ENCODE measurements at regions not wholly inside any gene's neighbourhood (a gene's known extent, or its start where the extent isn't known, plus 50 kb on each side); places are given as distances from the start of the nearest gene placed in this dataset.

- Histone ChIP-seq H4K91ac (ENCODE audit: low read length) (no peak overlapping the region), H3K36me3 (ENCODE audit: control insufficient read depth in 1 of 2, insufficient read depth in 2 of 2, low read depth in 1 of 2, low read length in 2 of 2) (no peaks in the 10 kb centered on the region), H3K14ac (ENCODE audit: low read length in 2 of 2) (no peak overlapping the region), H3K4me2 (ENCODE audit: low read length, poor library complexity, severe bottlenecking) (no peak overlapping the region), H4K8ac (ENCODE audit: low read length) (no peak overlapping the region), H3K79me1 (replicated peaks; ENCODE audit: low read length, poor library complexity, severe bottlenecking) (no peaks in the 10 kb centered on the region), H3K27me3 (ENCODE audit: control insufficient read depth in 1 of 2, insufficient read depth in 1 of 2, low read length in 2 of 2) (peaks cover 0 to 13% of the 10 kb centered on the region in 2 experiments), H2BK15ac (ENCODE audit: low read depth, poor library complexity, severe bottlenecking) (no peak overlapping the region), H3K4me1 (ENCODE audit: control insufficient read depth, insufficient read depth, low read depth, low read length) (no peaks in the 10 kb centered on the region), H3K27ac (ENCODE audit: low read length, poor library complexity, severe bottlenecking) (no peak overlapping the region), H2AK5ac (ENCODE audit: low read length, severe bottlenecking) (no peak overlapping the region), H2AFZ (ENCODE audit: low read depth, low read length) (no peak overlapping the region), H3K9ac (ENCODE audit: low read length) (no peak overlapping the region), H3K4me3 (ENCODE audit: insufficient read depth in 1 of 2, low read depth in 1 of 2, low read length in 2 of 2) (no peak overlapping the region), H3K18ac (ENCODE audit: low read depth in 1 of 2, low read length in 2 of 2) (no peak overlapping the region), H2BK12ac (ENCODE audit: low read length in 2 of 2) (no peak overlapping the region), H2BK5ac (ENCODE audit: low read depth, low read length, poor library complexity, severe bottlenecking) (no peak overlapping the region), H3K23ac (ENCODE audit: low read length in 2 of 2) (no peak overlapping the region), H2BK120ac (ENCODE audit: low read depth, low read length) (no peak overlapping the region), H3K9me3 (ENCODE audit: control insufficient read depth, low read length) (peaks cover 3% of the 10 kb centered on the region), H3K4ac (ENCODE audit: low read depth in 1 of 2, low read length in 2 of 2) (no peak overlapping the region)
- WGBS, result 84% methylated on average over 6 of the region's 6 CpGs
- DNase-seq, result peak; percentile 13
Observed at GRCh38 chr14:71203306-71203705, 296.0 kb downstream of the PCNX1 start.

- no peak overlapping the region for H3K27ac ChIP-seq (ENCODE audit: low read length, poor library complexity, severe bottlenecking)
- peaks cover 0 to 13% of the 10 kb centered on the region in 2 experiments for H3K27me3 ChIP-seq (ENCODE audit: control insufficient read depth in 1 of 2, insufficient read depth in 1 of 2, low read length in 2 of 2)
- H3K4me3 ChIP-seq (ENCODE audit: insufficient read depth in 1 of 2, low read depth in 1 of 2, low read length in 2 of 2), result no peak overlapping the region
- no peak overlapping the region for H2BK15ac ChIP-seq (ENCODE audit: low read depth, poor library complexity, severe bottlenecking)
- no peak overlapping the region for H2AK5ac ChIP-seq (ENCODE audit: low read length, severe bottlenecking)
- 31% methylated on average over 2 of the region's 2 CpGs for WGBS
- no peak overlapping the region for H2AFZ ChIP-seq (ENCODE audit: low read depth, low read length)
- no peak overlapping the region for H2BK5ac ChIP-seq (ENCODE audit: low read depth, low read length, poor library complexity, severe bottlenecking)
- H4K91ac ChIP-seq (ENCODE audit: low read length), result no peak overlapping the region
- H3K4me2 ChIP-seq (ENCODE audit: low read length, poor library complexity, severe bottlenecking), result no peak overlapping the region
- no peak overlapping the region for H3K14ac ChIP-seq (ENCODE audit: low read length in 2 of 2)
- H2BK12ac ChIP-seq (ENCODE audit: low read length in 2 of 2), result no peak overlapping the region
- H3K4ac ChIP-seq (ENCODE audit: low read depth in 1 of 2, low read length in 2 of 2), result no peak overlapping the region
- H4K8ac ChIP-seq (ENCODE audit: low read length), result no peak overlapping the region
- no peak overlapping the region for H3K9ac ChIP-seq (ENCODE audit: low read length)
- no peak overlapping the region for H3K23ac ChIP-seq (ENCODE audit: low read length in 2 of 2)
- no peak overlapping the region for H2BK120ac ChIP-seq (ENCODE audit: low read depth, low read length)
- H3K18ac ChIP-seq (ENCODE audit: low read depth in 1 of 2, low read length in 2 of 2), result no peak overlapping the region
- H3K36me3 ChIP-seq (ENCODE audit: control insufficient read depth in 1 of 2, insufficient read depth in 2 of 2, low read depth in 1 of 2, low read length in 2 of 2), result no peaks in the 10 kb centered on the region
- no peaks in the 10 kb centered on the region for H3K4me1 ChIP-seq (ENCODE audit: control insufficient read depth, insufficient read depth, low read depth, low read length)
- H3K9me3 ChIP-seq (ENCODE audit: control insufficient read depth, low read length), result peaks cover under 1% of the 10 kb centered on the region
- no peaks in the 10 kb centered on the region for H3K79me1 ChIP-seq (replicated peaks; ENCODE audit: low read length, poor library complexity, severe bottlenecking)
- DNase-seq, result no peak
Observed at GRCh38 chr14:71204231-71204630, 297.0 kb downstream of the PCNX1 start.

GRCh38 chr14:71204768-71205167 is 297.5 kb downstream of the PCNX1 start:
- no peak overlapping the region for H3K4me3 ChIP-seq (ENCODE audit: insufficient read depth in 1 of 2, low read depth in 1 of 2, low read length in 2 of 2)

GRCh38 chr14:71206123-71206522 is 298.9 kb downstream of the PCNX1 start:
- Histone ChIP-seq H3K23ac (ENCODE audit: low read length in 2 of 2) (no peak overlapping the region), H3K9ac (ENCODE audit: low read length) (peak overlapping the region; percentile 64), H2AK5ac (ENCODE audit: low read length, severe bottlenecking) (no peak overlapping the region), H3K14ac (ENCODE audit: low read length in 2 of 2) (no peak overlapping the region), H3K36me3 (ENCODE audit: control insufficient read depth in 1 of 2, insufficient read depth in 2 of 2, low read depth in 1 of 2, low read length in 2 of 2) (no peaks in the 10 kb centered on the region), H3K4me1 (ENCODE audit: control insufficient read depth, insufficient read depth, low read depth, low read length) (no peaks in the 10 kb centered on the region), H4K91ac (ENCODE audit: low read length) (no peak overlapping the region), H3K27me3 (ENCODE audit: control insufficient read depth in 1 of 2, insufficient read depth in 1 of 2, low read length in 2 of 2) (peaks cover 0 to 24% of the 10 kb centered on the region in 2 experiments), H3K18ac (ENCODE audit: low read depth in 1 of 2, low read length in 2 of 2) (no peak overlapping the region), H3K4me2 (ENCODE audit: low read length, poor library complexity, severe bottlenecking) (no peak overlapping the region), H2BK120ac (ENCODE audit: low read depth, low read length) (no peak overlapping the region), H2BK15ac (ENCODE audit: low read depth, poor library complexity, severe bottlenecking) (no peak overlapping the region), H4K8ac (ENCODE audit: low read length) (no peak overlapping the region), H3K79me1 (replicated peaks; ENCODE audit: low read length, poor library complexity, severe bottlenecking) (no peaks in the 10 kb centered on the region), H2BK5ac (ENCODE audit: low read depth, low read length, poor library complexity, severe bottlenecking) (no peak overlapping the region), H3K4ac (ENCODE audit: low read depth in 1 of 2, low read length in 2 of 2) (no peak overlapping the region), H2BK12ac (ENCODE audit: low read length in 2 of 2) (no peak overlapping the region), H2AFZ (ENCODE audit: low read depth, low read length) (no peak overlapping the region), H3K27ac (ENCODE audit: low read length, poor library complexity, severe bottlenecking) (no peak overlapping the region), H3K9me3 (ENCODE audit: control insufficient read depth, low read length) (no peaks in the 10 kb centered on the region), H3K4me3 (ENCODE audit: insufficient read depth in 1 of 2, low read depth in 1 of 2, low read length in 2 of 2) (no peak overlapping the region)
- WGBS, result 100% methylated on average over 1 of the region's 2 CpGs
- DNase-seq, result no peak

More at GRCh38 chr14:71204768-71205167, 297.5 kb downstream of the PCNX1 start:
- H3K36me3 ChIP-seq (ENCODE audit: control insufficient read depth in 1 of 2, insufficient read depth in 2 of 2, low read depth in 1 of 2, low read length in 2 of 2), result no peaks in the 10 kb centered on the region
- no peak overlapping the region for H2BK15ac ChIP-seq (ENCODE audit: low read depth, poor library complexity, severe bottlenecking)
- no peak overlapping the region for H2AFZ ChIP-seq (ENCODE audit: low read depth, low read length)
- H3K18ac ChIP-seq (ENCODE audit: low read depth in 1 of 2, low read length in 2 of 2), result no peak overlapping the region
- H2BK12ac ChIP-seq (ENCODE audit: low read length in 2 of 2), result no peak overlapping the region
- no peak overlapping the region for H3K4ac ChIP-seq (ENCODE audit: low read depth in 1 of 2, low read length in 2 of 2)
- H3K9me3 ChIP-seq (ENCODE audit: control insufficient read depth, low read length), result no peaks in the 10 kb centered on the region
- no peak overlapping the region for H3K4me2 ChIP-seq (ENCODE audit: low read length, poor library complexity, severe bottlenecking)
- H3K27me3 ChIP-seq (ENCODE audit: control insufficient read depth in 1 of 2, insufficient read depth in 1 of 2, low read length in 2 of 2), result peaks cover 0 to 16% of the 10 kb centered on the region in 2 experiments
- H4K91ac ChIP-seq (ENCODE audit: low read length), result no peak overlapping the region
- H3K14ac ChIP-seq (ENCODE audit: low read length in 2 of 2), result no peak overlapping the region
- H3K9ac ChIP-seq (ENCODE audit: low read length), result no peak overlapping the region
- H3K27ac ChIP-seq (ENCODE audit: low read length, poor library complexity, severe bottlenecking), result no peak overlapping the region
- WGBS, result 91% methylated on average over 1 of the region's 1 CpG
- DNase-seq, result no peak
- no peaks in the 10 kb centered on the region for H3K4me1 ChIP-seq (ENCODE audit: control insufficient read depth, insufficient read depth, low read depth, low read length)
- no peak overlapping the region for H3K23ac ChIP-seq (ENCODE audit: low read length in 2 of 2)
- no peaks in the 10 kb centered on the region for H3K79me1 ChIP-seq (replicated peaks; ENCODE audit: low read length, poor library complexity, severe bottlenecking)
- no peak overlapping the region for H4K8ac ChIP-seq (ENCODE audit: low read length)
- H2BK5ac ChIP-seq (ENCODE audit: low read depth, low read length, poor library complexity, severe bottlenecking), result no peak overlapping the region
- no peak overlapping the region for H2BK120ac ChIP-seq (ENCODE audit: low read depth, low read length)
- no peak overlapping the region for H2AK5ac ChIP-seq (ENCODE audit: low read length, severe bottlenecking)

All from mesenchymal stem cell (in vitro differentiated cells and primary cell).